ENCODE measurements at regions not wholly inside any gene's neighbourhood (a gene's known extent, or its start where the extent isn't known, plus 50 kb on each side); places are given as distances from the start of the nearest gene placed in this dataset.

DNA sequence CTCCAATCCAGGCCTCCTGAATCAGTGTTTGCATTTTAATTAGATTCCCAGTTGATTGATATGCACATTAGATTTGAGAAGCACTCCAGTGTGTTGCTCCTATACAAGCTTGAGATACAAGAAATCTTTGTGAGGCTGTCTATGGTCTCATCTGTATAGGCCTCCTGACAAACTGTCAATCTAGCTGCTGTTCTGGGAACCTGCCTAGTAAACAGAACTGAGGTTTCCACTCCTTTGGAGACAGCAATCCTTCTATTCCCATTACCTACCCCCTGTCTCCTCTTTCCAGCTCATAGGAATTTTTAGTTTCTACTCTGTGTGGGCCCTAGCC is 306.1 kb upstream of the EMCN start:
- Histone ChIP-seq H3K4me1 (no peaks in the 10 kb centered on the region), H3K27ac (no peak overlapping the region), H3K9me3 (no peaks in the 10 kb centered on the region), H3K4me3 (no peak overlapping the region), H3K27me3 (no peaks in the 10 kb centered on the region), H3K36me3 (no peaks in the 10 kb centered on the region)
- TF ChIP-seq CTCF (IDR thresholded peaks at IDR 0.05): no peak
- TF ChIP-seq POLR2A (IDR thresholded peaks at IDR 0.05): no peak
- no peak for TF ChIP-seq POLR2AphosphoS5 (IDR thresholded peaks at IDR 0.05)
- no peak for DNase-seq (ENCODE audit: low spot score in 2 of 2)
- intact Hi-C loops (cut with DNase I; ENCODE audit: low total_unique reads): no loop called here

DNA sequence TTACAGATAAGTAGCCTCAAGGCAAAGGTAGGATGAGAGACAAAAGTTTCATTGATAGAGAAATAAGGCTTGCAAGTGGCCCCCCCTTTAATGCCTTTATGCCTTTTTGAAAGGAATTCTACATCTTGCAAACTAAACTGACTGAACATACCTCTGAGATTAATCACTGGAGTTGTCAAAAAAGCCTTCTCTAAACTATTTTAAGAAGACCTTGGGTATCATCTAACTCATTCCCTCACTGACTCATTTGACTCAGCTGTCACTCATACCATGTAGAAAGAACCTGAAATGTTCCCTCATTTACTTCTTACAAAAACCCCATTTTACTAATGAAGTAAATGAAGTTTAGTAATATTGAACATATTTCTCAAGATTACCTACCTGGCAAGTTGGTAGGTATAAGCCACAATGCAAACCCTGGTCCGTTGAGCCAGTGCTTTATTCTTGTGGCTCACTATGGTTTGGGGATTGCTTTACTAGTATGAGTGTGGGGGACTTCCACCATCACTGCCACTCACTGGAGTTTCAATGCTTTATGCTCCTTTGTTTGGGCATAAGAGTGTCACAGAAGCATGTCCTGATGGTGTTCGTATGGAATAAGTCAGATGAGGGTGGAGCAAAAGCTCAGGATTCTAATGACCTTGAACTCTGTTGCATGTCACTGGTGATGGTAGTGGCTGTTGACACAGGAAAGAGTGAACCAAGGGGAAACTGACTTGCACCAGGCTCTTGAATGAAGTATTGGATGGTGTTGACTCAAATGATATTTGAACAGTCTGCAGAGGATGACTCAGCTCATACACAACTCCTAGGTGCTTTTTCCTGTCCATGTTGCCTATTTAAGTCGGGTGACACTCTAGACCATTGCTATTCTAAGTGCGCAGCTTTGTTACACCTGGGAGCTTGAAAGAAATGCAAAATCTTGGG is 305.5 kb upstream of the EMCN start:
- DNase-seq (ENCODE audit: low spot score in 2 of 2): no peak
- Histone ChIP-seq H3K4me3 (no peak overlapping the region), H3K27me3 (no peaks in the 10 kb centered on the region), H3K9me3 (no peaks in the 10 kb centered on the region), H3K4me1 (no peaks in the 10 kb centered on the region), H3K27ac (no peak overlapping the region), H3K36me3 (no peaks in the 10 kb centered on the region)
- intact Hi-C loops (cut with DNase I; ENCODE audit: low total_unique reads): no loop called here
- TF ChIP-seq POLR2A (IDR thresholded peaks at IDR 0.05) (no peak), CTCF (IDR thresholded peaks at IDR 0.05) (no peak), POLR2AphosphoS5 (IDR thresholded peaks at IDR 0.05) (no peak)

DNA sequence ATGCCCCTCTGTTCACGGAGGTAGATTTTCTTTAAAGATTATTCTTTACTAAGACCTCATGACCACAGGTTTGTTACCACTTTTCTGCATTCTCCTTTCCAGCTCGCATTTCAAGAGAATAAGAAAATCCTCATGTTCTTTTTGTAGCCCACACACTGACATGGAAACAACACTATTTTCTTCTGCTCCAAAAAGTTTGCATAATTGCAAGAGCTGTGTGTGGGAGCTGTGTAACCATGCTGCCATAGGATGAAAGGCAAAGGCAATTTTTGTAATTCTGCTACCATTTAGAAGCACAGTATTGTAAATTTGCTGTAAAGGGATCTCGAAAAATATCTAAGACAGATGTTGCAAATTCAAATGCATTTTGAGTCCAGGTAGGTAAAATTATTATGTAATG is 302.4 kb upstream of the EMCN start:
- H3K4me1 ChIP-seq: no peaks in the 10 kb centered on the region
- H3K27ac ChIP-seq: no peak overlapping the region
- no peak overlapping the region for H3K4me3 ChIP-seq
- H3K9me3 ChIP-seq: no peaks in the 10 kb centered on the region
- intact Hi-C loops (cut with DNase I; ENCODE audit: low total_unique reads): no loop called here
- H3K27me3 ChIP-seq: no peaks in the 10 kb centered on the region
- no peak for DNase-seq (ENCODE audit: low spot score in 2 of 2)
- no peaks in the 10 kb centered on the region for H3K36me3 ChIP-seq
- TF ChIP-seq CTCF (IDR thresholded peaks at IDR 0.05) (no peak), POLR2AphosphoS5 (IDR thresholded peaks at IDR 0.05) (no peak), POLR2A (IDR thresholded peaks at IDR 0.05) (no peak)

GRCh38 chr4:100819505-100819904 is 301.7 kb upstream of the EMCN start:
- Histone ChIP-seq H3K27me3 (no peaks in the 10 kb centered on the region), H3K9me3 (no peaks in the 10 kb centered on the region), H3K4me3 (no peak overlapping the region), H3K36me3 (no peaks in the 10 kb centered on the region), H3K4me1 (no peaks in the 10 kb centered on the region), H3K27ac (no peak overlapping the region)
- no peak for DNase-seq (ENCODE audit: low spot score in 2 of 2)
- intact Hi-C loops (cut with DNase I; ENCODE audit: low total_unique reads): no loop called here
- TF ChIP-seq POLR2A (IDR thresholded peaks at IDR 0.05): no peak
- no peak for TF ChIP-seq POLR2AphosphoS5 (IDR thresholded peaks at IDR 0.05)
- no peak for TF ChIP-seq CTCF (IDR thresholded peaks at IDR 0.05)

DNA sequence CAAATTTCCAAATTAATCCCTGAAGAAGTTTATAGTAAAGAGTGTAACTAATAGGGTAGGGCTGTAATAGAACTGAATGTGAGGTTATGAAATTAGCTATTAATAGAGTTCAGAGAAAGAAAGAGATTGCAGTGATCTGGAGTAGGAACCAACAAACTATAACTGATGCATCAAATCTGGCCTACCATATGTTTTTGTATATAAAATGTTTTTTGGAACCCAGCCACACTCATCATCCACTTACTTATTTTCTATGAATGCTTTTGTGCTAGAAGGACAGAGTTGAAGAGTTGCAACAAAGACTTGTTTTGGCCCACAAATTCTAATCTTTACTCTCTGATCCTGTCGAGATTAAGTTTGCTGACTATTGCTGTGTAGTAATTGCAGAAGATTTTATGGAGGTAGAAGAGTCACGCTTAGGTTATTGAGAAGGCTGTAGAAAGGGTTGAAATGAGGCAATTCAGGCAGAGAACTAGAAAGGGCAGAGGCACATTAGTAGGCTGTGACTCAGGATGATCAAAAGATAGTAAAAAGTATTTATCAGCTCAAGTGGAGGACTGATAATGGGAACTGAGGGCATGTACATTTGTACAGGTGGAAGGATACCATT is 298.7 kb upstream of the EMCN start:
- H3K9me3 ChIP-seq: no peaks in the 10 kb centered on the region
- intact Hi-C loops (cut with DNase I; ENCODE audit: low total_unique reads): no loop called here
- no peaks in the 10 kb centered on the region for H3K27me3 ChIP-seq
- no peak overlapping the region for H3K4me3 ChIP-seq
- no peak overlapping the region for H3K27ac ChIP-seq
- no peaks in the 10 kb centered on the region for H3K4me1 ChIP-seq
- TF ChIP-seq CTCF (IDR thresholded peaks at IDR 0.05) (no peak), POLR2A (IDR thresholded peaks at IDR 0.05) (no peak), POLR2AphosphoS5 (IDR thresholded peaks at IDR 0.05) (no peak)
- no peak for DNase-seq (ENCODE audit: low spot score in 2 of 2)
- H3K36me3 ChIP-seq: no peaks in the 10 kb centered on the region

Data from breast epithelium (tissue), 4 donors.